Kidney epithelial cell (primary cell): ENCODE measurements at regions not wholly inside any gene's neighbourhood (a gene's known extent, or its start where the extent isn't known, plus 50 kb on each side); places are given as distances from the start of the nearest gene placed in this dataset.

ENCODE experiments used
- DNase-seq: peaks from one replicate; pipeline ENCODE4 v3.0.0-alpha.2; 2010; ENCODE audit warnings: low read depth
- H3K27me3 ChIP-seq: 2 replicates; pipeline ENCODE4 v1.6.0; 2011; ENCODE audit warnings: low read length; ENCODE audit not compliant: control insufficient read depth, insufficient read depth
- H3K36me3 ChIP-seq: 2 replicates; pipeline ENCODE4 v1.5.1; 2011; ENCODE audit warnings: low read length; ENCODE audit not compliant: control insufficient read depth, insufficient read depth
- H3K4me3 ChIP-seq: 2 replicates; pipeline ENCODE4 v1.5.1; 2011; ENCODE audit warnings: low read depth, mild to moderate bottlenecking, control low read depth, low read length
- TF ChIP-seq, protein P1 (sequence below): IDR thresholded peaks from 2 replicates; pipeline ENCODE4 v1.5.1; 2011; ENCODE audit warnings: mild to moderate bottlenecking, moderate library complexity, low read length, control low read depth, inconsistent platforms; ENCODE audit not compliant: insufficient read depth, poor library complexity, severe bottlenecking

- Histone ChIP-seq H3K4me3 (no peak overlapping the region), H3K36me3 (no peaks in the 10 kb centered on the region), H3K27me3 (no peaks in the 10 kb centered on the region)
- TF ChIP-seq, protein P1, sequence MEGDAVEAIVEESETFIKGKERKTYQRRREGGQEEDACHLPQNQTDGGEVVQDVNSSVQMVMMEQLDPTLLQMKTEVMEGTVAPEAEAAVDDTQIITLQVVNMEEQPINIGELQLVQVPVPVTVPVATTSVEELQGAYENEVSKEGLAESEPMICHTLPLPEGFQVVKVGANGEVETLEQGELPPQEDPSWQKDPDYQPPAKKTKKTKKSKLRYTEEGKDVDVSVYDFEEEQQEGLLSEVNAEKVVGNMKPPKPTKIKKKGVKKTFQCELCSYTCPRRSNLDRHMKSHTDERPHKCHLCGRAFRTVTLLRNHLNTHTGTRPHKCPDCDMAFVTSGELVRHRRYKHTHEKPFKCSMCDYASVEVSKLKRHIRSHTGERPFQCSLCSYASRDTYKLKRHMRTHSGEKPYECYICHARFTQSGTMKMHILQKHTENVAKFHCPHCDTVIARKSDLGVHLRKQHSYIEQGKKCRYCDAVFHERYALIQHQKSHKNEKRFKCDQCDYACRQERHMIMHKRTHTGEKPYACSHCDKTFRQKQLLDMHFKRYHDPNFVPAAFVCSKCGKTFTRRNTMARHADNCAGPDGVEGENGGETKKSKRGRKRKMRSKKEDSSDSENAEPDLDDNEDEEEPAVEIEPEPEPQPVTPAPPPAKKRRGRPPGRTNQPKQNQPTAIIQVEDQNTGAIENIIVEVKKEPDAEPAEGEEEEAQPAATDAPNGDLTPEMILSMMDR: no peak
- no peak for DNase-seq
Measured at GRCh38 chrX:82230013-82230412, 1028.1 kb downstream of the SH3BGRL start.

DNA sequence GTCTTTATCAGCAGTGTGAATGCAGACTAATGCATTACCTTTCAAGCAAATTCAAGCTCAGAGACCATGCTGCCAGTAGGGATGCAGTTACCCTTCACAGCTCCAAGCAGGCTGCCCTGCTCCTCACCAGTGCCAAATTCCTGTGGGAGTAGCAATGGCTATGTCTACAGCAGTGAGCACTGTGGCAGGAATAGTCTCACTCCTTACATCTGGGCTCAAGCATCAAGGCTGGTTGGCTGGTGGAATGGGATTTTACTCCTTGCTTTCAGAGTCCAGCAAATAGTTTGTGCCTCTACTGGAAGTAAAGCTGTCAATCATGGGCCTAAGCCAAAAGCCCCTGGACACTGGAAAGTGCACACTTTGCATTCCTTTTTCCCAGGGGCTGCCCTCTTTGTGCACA is 1030.8 kb downstream of the SH3BGRL start:
- H3K36me3 ChIP-seq: no peaks in the 10 kb centered on the region
- no peaks in the 10 kb centered on the region for H3K27me3 ChIP-seq
- no peak overlapping the region for H3K4me3 ChIP-seq
- DNase-seq: no peak
- TF ChIP-seq, protein P1: no peak

DNA sequence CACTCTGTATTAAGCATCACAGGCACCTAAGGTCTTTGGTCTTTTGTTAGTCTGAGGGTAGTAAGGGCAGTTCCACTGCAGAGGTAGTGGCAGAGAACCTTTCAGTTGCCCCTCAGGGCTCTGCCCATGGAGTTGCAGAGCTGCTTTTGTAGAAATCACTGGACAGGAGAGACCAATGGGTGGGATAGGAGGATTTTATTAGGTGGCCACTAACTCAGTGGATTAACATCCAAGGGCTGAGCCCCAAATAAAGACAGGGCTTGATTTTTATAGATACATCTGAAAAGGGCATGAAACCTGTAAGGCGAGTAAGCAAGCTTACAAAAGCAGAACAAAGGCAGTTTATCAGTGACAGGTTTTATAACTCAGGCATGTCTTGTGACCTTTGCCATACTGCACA is 1035.4 kb downstream of the SH3BGRL start:
- Histone ChIP-seq H3K27me3 (no peaks in the 10 kb centered on the region), H3K4me3 (no peak overlapping the region), H3K36me3 (no peaks in the 10 kb centered on the region)
- TF ChIP-seq, protein P1: no peak
- no peak for DNase-seq
